ENCODE measurements at regions not wholly inside any gene's neighbourhood (a gene's known extent, or its start where the extent isn't known, plus 50 kb on each side); places are given as distances from the start of the nearest gene placed in this dataset.
"Not testable (repeated sequence)": the region's sequence is repeated elsewhere in the genome, so short reads cannot be mapped to it uniquely, and the experiment has no call there.

DNA sequence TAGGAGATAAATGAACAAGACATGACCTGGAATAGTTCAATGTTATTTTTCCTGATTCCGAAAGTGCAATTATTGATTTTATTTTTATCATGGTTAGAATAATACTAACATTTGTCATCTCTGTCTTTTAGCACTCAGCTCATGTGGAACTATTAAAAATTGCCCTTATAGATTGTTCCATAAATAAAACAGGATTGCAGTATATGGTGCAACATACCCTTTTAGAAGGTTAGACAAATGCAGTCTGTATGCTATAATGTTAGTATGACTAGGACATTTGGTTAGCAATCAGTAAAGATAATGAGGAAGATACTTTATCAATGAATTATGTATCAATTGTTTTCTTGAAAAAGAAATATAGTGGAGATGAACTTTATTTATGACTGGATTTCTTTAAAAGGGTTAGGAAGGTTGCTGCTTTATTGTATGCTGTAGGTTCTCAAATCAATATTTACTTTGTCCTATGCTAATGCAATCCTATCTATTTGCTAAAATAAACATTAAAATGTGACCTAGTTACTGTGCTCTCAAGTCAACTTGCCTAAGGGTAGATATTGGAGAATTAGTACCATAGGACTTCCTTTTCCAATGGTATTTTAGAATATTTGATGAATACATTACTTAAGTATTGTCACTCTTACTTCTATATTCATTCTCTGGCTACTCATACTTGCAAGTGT lies 348.9 kb upstream of the ISL1 start:
- no peak for DNase-seq

DNA sequence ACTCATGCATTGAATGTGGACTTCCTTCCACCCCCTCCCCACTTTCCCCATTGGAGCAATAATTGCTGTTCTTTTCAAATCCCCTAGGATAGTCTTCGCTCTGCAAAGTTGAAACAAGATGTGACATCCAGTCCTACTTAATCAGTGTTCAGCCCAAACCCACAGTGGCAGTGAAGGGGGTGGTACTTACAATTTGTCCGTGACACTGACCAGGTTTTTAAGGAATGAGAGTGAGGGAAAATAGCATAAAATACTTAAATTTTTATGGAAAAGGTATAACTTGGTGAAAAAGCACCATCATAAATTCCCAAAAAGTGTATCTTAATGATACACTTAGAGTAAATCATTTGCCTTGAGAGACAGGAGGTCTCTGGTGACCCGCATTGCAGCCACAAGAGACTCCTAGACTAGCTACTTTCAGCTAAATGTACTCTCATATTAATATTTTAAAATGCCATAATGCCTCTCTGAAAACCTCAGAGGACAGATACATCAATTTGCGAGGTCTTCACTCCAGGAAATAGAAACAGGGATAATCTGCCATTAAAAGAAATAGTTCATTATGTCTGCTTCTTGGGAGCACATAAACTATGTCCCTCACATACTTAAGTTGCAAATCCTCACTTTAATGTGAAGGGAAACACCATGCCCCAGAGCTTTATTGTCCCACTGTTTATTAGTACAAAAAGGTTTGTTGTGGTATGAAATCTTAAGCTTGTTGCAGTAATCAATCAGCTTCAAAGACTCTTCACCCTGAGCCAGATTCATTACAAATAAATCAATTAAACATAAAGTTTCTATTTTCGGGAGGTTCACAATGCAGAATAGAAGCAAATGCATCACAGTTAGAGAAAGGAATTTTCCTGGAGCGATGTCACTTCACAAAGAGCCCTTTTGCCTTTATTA lies 343.6 kb upstream of the ISL1 start:
- DNase-seq = no peak

GRCh38 chr5:51043745-51044144 lies 339.5 kb upstream of the ISL1 start:
- DNase-seq = no peak

DNA sequence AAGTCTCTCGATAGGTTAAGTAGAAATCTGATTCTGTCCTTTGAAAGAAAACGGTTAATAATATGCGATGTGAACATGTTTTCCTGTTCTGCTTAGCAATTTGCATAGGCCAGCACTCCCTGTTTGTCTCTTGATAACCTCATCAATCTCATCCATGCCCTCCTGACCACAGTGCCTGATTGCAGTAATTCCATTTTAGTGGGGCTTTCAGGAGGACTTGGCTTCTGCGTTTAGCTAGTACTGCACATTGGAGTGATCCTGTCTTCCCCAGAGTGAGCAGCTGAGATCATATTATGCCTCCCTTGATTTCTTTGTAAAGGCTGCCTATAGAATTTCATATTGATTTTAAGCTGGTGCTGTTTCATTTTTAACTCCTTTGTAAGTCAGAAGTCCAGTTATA lies 335.9 kb upstream of the ISL1 start:
- no peak for DNase-seq

DNA sequence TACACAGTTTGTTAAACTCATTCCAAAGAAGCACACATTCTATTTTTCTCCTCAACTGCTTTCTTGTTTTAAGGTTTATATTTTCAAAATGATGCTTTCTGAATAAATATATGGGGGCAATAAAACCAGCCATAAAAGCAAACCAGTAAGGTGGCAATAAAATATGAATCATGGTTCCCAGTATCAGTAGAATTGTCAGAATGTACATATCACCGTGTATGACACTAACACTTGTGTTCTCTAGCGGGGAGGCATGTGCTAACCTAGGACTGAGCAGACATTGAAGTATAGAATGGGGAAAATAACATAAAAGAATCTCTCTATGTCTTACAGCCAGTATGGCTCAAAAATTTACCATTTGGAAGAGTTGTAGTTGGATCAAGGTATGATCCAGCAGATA lies 329.9 kb upstream of the ISL1 start:
- DNase-seq = no peak

GRCh38 chr5:51060953-51061352 lies 322.3 kb upstream of the ISL1 start:
- DNase-seq = no peak

GRCh38 chr5:51072937-51073336 lies 310.3 kb upstream of the ISL1 start:
- no peak for DNase-seq

- no peak for DNase-seq
Measured at GRCh38 chr5:51082741-51083140, 300.5 kb upstream of the ISL1 start.

DNA sequence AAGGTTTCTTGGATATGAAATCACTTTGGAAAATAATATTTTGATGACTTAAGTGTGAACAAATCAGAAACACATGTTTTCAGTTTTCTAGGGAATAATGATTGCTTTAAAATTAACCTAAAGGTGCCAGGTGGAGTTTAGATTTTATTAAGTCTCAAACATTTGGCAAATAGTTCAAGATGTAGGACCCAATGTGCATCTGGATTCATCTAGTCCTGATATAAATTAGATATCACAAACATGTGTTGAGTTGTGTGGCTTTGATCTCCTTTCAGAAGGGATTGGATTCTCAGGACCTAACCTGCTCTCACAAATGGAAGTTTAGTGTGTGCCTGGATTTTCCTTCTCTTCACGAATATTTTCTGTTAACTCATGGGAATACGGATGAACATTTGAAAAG lies 291.4 kb upstream of the ISL1 start:
- DNase-seq = no peak

- DNase-seq = no peak
Measured at GRCh38 chr5:51095486-51095885, 287.8 kb upstream of the ISL1 start.

GRCh38 chr5:51096859-51097258 lies 286.4 kb upstream of the ISL1 start:
- no peak for DNase-seq

GRCh38 chr5:51099173-51099853 lies 283.9 kb upstream of the ISL1 start:
- no peak for DNase-seq

GRCh38 chr5:51104556-51104955 lies 278.7 kb upstream of the ISL1 start:
- DNase-seq = no peak

- no peak for DNase-seq
Measured at GRCh38 chr5:51109786-51110410, 273.4 kb upstream of the ISL1 start.

DNA sequence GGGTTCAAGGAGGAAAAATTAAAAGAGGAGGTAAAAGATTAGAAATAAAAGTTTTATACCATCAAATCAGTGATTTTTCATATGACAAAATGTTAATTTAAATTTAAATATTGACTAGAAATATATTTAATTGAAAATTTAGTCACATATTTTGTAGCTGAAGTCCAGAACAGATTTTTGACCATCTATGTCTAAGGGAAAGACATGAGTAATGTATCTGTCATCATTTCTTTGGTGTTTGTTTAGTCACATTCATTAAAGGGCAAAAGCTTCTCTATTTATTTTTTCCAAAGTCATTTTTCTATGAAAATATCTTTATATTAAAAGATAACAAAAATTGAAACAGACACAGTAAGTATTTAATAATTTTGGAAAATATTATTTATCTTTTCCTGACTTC lies 252.0 kb upstream of the ISL1 start:
- no peak for DNase-seq

GRCh38 chr5:51138164-51138563 lies 245.1 kb upstream of the ISL1 start:
- no peak for DNase-seq

GRCh38 chr5:51148437-51148836 lies 234.8 kb upstream of the ISL1 start:
- no peak for DNase-seq

DNA sequence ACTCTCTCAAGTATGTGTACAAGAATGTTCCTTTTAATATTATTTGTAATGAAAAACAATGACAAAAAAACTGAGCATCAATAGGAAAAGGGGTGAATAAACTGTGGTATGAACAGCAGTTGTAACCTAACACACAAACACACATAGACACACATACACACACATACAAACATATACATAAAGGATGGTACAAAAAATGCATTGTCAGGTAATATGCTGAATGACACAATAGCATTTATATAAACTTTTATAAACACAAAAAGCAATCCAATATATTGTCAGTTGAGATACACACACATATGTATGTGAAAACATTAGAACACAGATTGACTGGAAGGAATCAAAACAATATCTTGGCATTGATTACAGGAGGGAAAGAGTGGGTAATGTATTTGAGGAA lies 227.0 kb upstream of the ISL1 start:
- DNase-seq = no peak

DNA sequence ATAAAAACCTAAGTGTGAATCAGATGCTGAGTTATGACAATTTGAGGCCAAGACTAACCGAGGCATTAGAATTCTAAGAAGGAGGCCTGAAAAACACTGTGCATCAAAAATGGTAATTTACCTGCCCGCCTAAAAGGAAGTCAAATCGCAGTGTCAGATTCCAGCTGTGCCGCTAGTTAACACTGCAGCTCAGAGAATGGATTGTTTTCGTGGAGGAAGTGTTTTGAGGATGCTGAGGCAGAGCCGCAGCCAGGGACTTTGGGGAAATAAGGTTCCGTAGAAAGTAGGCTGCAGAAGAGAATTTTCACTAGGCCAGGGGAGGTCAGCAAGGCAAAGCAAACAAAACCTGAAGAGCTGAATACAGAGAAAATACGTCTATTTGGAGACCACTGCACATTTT lies 226.4 kb upstream of the ISL1 start:
- no peak for DNase-seq

- DNase-seq = no peak
Measured at GRCh38 chr5:51159164-51159563, 224.1 kb upstream of the ISL1 start.

GRCh38 chr5:51159606-51160005 lies 223.6 kb upstream of the ISL1 start:
- no peak for DNase-seq

- no peak for DNase-seq
Measured at GRCh38 chr5:51162245-51162644, 221.0 kb upstream of the ISL1 start.

DNA sequence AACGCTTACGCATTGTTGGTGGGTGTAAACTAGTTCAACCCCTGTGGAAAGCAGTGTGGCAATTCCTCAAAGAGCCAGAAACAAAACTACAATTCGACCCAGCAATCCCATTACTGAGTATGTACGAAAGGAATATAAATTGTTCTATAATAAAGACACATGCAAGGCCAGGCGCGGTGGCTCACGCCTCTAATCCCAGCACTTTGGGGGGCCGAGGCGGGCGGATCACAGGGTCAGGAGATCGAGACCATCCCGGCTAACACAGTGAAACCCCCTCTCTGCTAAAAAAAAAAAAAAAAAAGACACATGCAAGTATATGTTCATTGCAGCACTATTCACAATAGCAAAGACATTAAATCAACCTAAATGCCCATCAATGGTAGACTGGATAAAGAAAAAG lies 217.6 kb upstream of the ISL1 start:
- DNase-seq = not testable (repeated sequence)

Data from activated effector memory CD4-positive, alpha-beta T cell treated with anti-CD3 and anti-CD28 coated beads, Interleukin-2, amount 50 U/mL, for 16 hours (primary cell).